ENCODE measurements at regions not wholly inside any gene's neighbourhood (a gene's known extent, or its start where the extent isn't known, plus 50 kb on each side); places are given as distances from the start of the nearest gene placed in this dataset.

DNA sequence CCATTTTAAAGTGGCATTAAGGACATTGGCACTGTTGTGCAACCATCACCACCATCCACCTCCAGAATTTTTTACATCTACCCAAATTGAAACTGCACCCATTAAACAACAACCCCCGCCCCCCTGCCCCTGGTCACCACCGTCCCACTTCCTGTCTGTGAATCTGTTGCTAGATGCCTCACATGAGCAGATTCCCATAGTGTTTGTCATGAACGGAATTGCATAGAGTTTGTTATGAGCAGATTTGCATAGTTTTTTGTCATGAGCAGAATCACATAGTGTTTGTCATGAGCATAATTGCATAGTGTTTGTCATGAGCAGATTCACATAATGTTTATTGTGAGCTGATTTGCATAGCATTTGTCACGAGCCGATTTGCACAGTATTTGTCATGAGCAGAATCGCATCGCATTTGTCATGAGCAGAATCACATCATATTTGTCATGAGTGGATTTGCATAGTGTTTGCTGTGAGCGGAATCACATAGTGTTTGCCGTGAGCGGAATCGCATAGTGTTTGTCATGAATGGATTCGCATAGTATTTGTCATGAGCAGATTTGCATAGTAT is 54.0 kb upstream of the GTF3A start:
- no peak for DNase-seq

- DNase-seq, result no peak
Measured at GRCh38 chr13:27371932-27372331, 52.5 kb upstream of the GTF3A start.

DNA sequence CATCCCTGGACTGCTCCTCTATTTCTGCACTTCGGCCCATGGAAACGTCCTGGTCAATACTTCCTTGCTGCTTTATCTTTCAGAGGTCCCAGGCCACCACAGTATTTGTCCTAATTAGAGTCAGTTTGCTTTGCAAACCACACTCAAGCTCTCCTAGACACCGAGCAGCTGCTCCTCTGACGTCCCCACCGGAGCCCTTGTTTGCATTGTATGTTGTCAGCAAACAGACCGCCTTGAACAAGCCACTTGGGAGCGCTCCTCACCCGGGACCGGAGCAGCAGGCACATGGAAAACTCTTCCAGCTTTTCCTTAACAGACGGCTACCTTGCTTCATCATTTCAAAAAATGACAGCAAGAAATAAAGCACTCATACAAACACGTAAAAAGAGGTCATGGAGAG is 51.5 kb upstream of the GTF3A start:
- no peak for DNase-seq

DNA sequence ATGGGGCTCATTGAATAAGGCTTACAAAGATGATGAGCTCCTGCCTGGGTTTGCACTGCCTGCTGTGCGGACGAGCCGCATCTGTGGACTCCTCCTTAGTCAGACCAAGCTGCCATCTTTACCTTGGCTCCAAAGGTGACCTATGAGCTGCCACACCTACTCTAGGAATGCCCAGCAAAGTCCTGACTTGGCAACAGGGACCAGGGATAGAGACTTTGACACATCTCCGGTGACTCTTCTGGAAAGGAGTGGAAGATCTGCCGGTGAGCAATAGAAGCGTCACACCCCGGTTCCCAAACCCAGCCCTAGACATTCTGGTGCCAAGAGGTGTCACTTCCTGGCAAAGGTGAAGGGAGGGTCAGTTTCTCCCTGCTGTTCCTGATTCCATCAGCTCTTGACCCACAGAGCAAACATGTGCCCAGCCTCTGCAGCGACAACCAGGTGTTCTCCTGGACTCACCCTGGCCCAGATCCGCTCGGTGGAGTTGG is 50.2 kb upstream of the GTF3A start:
- DNase-seq, result no peak

Measured in activated CD8-positive, alpha-beta memory T cell treated with anti-CD3 and anti-CD28 coated beads, Interleukin-2, amount 50 U/mL, for 48 hours (primary cell).